Activated T-helper 2 cell treated with anti-CD3 and anti-CD28 coated beads, Interferon-gamma antibody, Interleukin-2, Interleukin-4, amounts not matched to agents 10 μg/mL and 5 μg/mL and 100 μg/mL, durations not matched to agents 14 hours and 24 hours and 36 hours (primary cell): ENCODE measurements at regions not wholly inside any gene's neighbourhood (a gene's known extent, or its start where the extent isn't known, plus 50 kb on each side); places are given as distances from the start of the nearest gene placed in this dataset.

Experiments used
- DNase-seq: peaks from one replicate; pipeline ENCODE4 v3.0.0; 2021; ENCODE audit warnings: low spot score
- H3K27ac Mint-ChIP-seq: one replicate; pipeline ENCODE4 v1.8.0; 2021; ENCODE audit warnings: mixed read lengths
- H3K27me3 Mint-ChIP-seq: one replicate; pipeline ENCODE4 v1.8.0; 2021; ENCODE audit warnings: low read depth, mixed read lengths
- H3K36me3 Mint-ChIP-seq: one replicate; pipeline ENCODE4 v1.8.0; 2021; ENCODE audit warnings: low read depth, mixed read lengths
- H3K4me1 Mint-ChIP-seq: one replicate; pipeline ENCODE4 v1.8.0; 2021; ENCODE audit warnings: low read depth, mixed read lengths
- H3K4me3 Mint-ChIP-seq: one replicate; pipeline ENCODE4 v1.8.0; 2021; ENCODE audit warnings: low read depth, mild to moderate bottlenecking, moderate library complexity, mixed read lengths
- H3K9me3 Mint-ChIP-seq: one replicate; pipeline ENCODE4 v1.8.0; 2021; ENCODE audit warnings: mixed read lengths
- intact Hi-C: fragments of 100-400 bp; cut with micrococcal nuclease; formaldehyde crosslinking; loops from one replicate; pipeline ENCODE4 v1.15.1; 2023

GRCh38 chr10:90591629-90592028, 266.2 kb downstream of the HTR7 start:
- H3K4me1 Mint-ChIP-seq: no peaks in the 10 kb centered on the region
- no peak overlapping the region for H3K4me3 Mint-ChIP-seq
- H3K27me3 Mint-ChIP-seq: peaks cover 3% of the 10 kb centered on the region
- intact Hi-C loops: loop anchor here (10.0 kb wide), 1 partner anchor 797 kb away; no protein-coding TSS in a partner anchor
- H3K27ac Mint-ChIP-seq: no peak overlapping the region
- no peak for DNase-seq
- no peaks in the 10 kb centered on the region for H3K9me3 Mint-ChIP-seq
- no peaks in the 10 kb centered on the region for H3K36me3 Mint-ChIP-seq

GRCh38 chr10:90592638-90593302, 265.1 kb downstream of the HTR7 start:
- DNase-seq: no peak

GRCh38 chr10:90598513-90598912, 259.3 kb downstream of the HTR7 start:
- H3K36me3 Mint-ChIP-seq: no peaks in the 10 kb centered on the region
- H3K9me3 Mint-ChIP-seq: no peaks in the 10 kb centered on the region

More at GRCh38 chr10:90592638-90593302, 265.1 kb downstream of the HTR7 start:
- no peaks in the 10 kb centered on the region for H3K9me3 Mint-ChIP-seq
- no peak overlapping the region for H3K27ac Mint-ChIP-seq
- H3K4me1 Mint-ChIP-seq: no peaks in the 10 kb centered on the region
- intact Hi-C loops: loop anchor here (10.0 kb wide), 1 partner anchor 798 kb away; no protein-coding TSS in a partner anchor
- peaks cover 3% of the 10 kb centered on the region for H3K27me3 Mint-ChIP-seq
- H3K36me3 Mint-ChIP-seq: no peaks in the 10 kb centered on the region
- H3K4me3 Mint-ChIP-seq: no peak overlapping the region

GRCh38 chr10:90602862-90603610, 254.8 kb downstream of the HTR7 start:
- Mint-ChIP-seq H3K9me3 (no peaks in the 10 kb centered on the region), H3K36me3 (no peaks in the 10 kb centered on the region), H3K4me1 (no peaks in the 10 kb centered on the region), H3K27me3 (no peaks in the 10 kb centered on the region), H3K4me3 (no peak overlapping the region), H3K27ac (no peak overlapping the region)
- DNase-seq: no peak
- intact Hi-C loops: no loop called here

More at GRCh38 chr10:90598513-90598912, 259.3 kb downstream of the HTR7 start:
- no peaks in the 10 kb centered on the region for H3K4me1 Mint-ChIP-seq
- no peak for DNase-seq
- intact Hi-C loops: loop anchor here (10.0 kb wide), 1 partner anchor 804 kb away; no protein-coding TSS in a partner anchor
- no peak overlapping the region for H3K27ac Mint-ChIP-seq
- H3K4me3 Mint-ChIP-seq: no peak overlapping the region
- no peaks in the 10 kb centered on the region for H3K27me3 Mint-ChIP-seq

GRCh38 chr10:90604636-90605035, 253.2 kb downstream of the HTR7 start:
- no peaks in the 10 kb centered on the region for H3K4me1 Mint-ChIP-seq
- no peak overlapping the region for H3K4me3 Mint-ChIP-seq
- no peak overlapping the region for H3K27ac Mint-ChIP-seq
- no peaks in the 10 kb centered on the region for H3K36me3 Mint-ChIP-seq
- intact Hi-C loops: no loop called here
- DNase-seq: no peak
- H3K9me3 Mint-ChIP-seq: no peaks in the 10 kb centered on the region
- H3K27me3 Mint-ChIP-seq: no peaks in the 10 kb centered on the region

GRCh38 chr10:90605506-90605905, 252.3 kb downstream of the HTR7 start:
- Mint-ChIP-seq H3K27me3 (no peaks in the 10 kb centered on the region), H3K4me1 (no peaks in the 10 kb centered on the region), H3K9me3 (no peaks in the 10 kb centered on the region), H3K36me3 (no peaks in the 10 kb centered on the region), H3K4me3 (no peak overlapping the region), H3K27ac (no peak overlapping the region)
- intact Hi-C loops: no loop called here
- DNase-seq: no peak

GRCh38 chr10:90612276-90612675, 245.6 kb downstream of the HTR7 start:
- Mint-ChIP-seq H3K4me3 (no peak overlapping the region), H3K9me3 (no peaks in the 10 kb centered on the region), H3K27me3 (no peaks in the 10 kb centered on the region), H3K4me1 (no peaks in the 10 kb centered on the region), H3K36me3 (no peaks in the 10 kb centered on the region), H3K27ac (no peak overlapping the region)
- no peak for DNase-seq
- intact Hi-C loops: no loop called here

GRCh38 chr10:90614631-90615030, 243.2 kb downstream of the HTR7 start:
- Mint-ChIP-seq H3K4me3 (no peak overlapping the region), H3K36me3 (no peaks in the 10 kb centered on the region), H3K27ac (no peak overlapping the region), H3K27me3 (no peaks in the 10 kb centered on the region), H3K4me1 (no peaks in the 10 kb centered on the region), H3K9me3 (no peaks in the 10 kb centered on the region)
- intact Hi-C loops: no loop called here
- DNase-seq: no peak

GRCh38 chr10:90621577-90621976, 236.3 kb downstream of the HTR7 start:
- intact Hi-C loops: no loop called here
- Mint-ChIP-seq H3K27ac (no peak overlapping the region), H3K36me3 (no peaks in the 10 kb centered on the region), H3K9me3 (no peaks in the 10 kb centered on the region), H3K4me3 (no peak overlapping the region), H3K4me1 (no peaks in the 10 kb centered on the region), H3K27me3 (no peaks in the 10 kb centered on the region)
- DNase-seq: no peak

GRCh38 chr10:90635111-90635765, 222.6 kb downstream of the HTR7 start:
- Mint-ChIP-seq H3K9me3 (no peaks in the 10 kb centered on the region), H3K4me3 (no peak overlapping the region), H3K27ac (no peak overlapping the region), H3K36me3 (no peaks in the 10 kb centered on the region), H3K4me1 (no peaks in the 10 kb centered on the region), H3K27me3 (no peaks in the 10 kb centered on the region)
- intact Hi-C loops: no loop called here
- no peak for DNase-seq

- Mint-ChIP-seq H3K4me3 (no peak overlapping the region), H3K27me3 (no peaks in the 10 kb centered on the region), H3K4me1 (no peaks in the 10 kb centered on the region), H3K27ac (no peak overlapping the region), H3K9me3 (no peaks in the 10 kb centered on the region), H3K36me3 (no peaks in the 10 kb centered on the region)
- intact Hi-C loops: no loop called here
- DNase-seq: no peak
Observed at GRCh38 chr10:90640756-90641155, 217.1 kb downstream of the HTR7 start.

- Mint-ChIP-seq H3K27ac (no peak overlapping the region), H3K9me3 (no peaks in the 10 kb centered on the region), H3K27me3 (no peaks in the 10 kb centered on the region), H3K4me1 (no peaks in the 10 kb centered on the region), H3K4me3 (no peak overlapping the region), H3K36me3 (no peaks in the 10 kb centered on the region)
- intact Hi-C loops: no loop called here
- no peak for DNase-seq
Observed at GRCh38 chr10:90641731-90642130, 216.1 kb downstream of the HTR7 start.

GRCh38 chr10:90642136-90642535, 215.7 kb downstream of the HTR7 start:
- Mint-ChIP-seq H3K36me3 (no peaks in the 10 kb centered on the region), H3K4me1 (no peaks in the 10 kb centered on the region), H3K4me3 (no peak overlapping the region), H3K9me3 (no peaks in the 10 kb centered on the region), H3K27me3 (no peaks in the 10 kb centered on the region), H3K27ac (no peak overlapping the region)
- no peak for DNase-seq
- intact Hi-C loops: no loop called here
